ENCODE measurements at regions not wholly inside any gene's neighbourhood (a gene's known extent, or its start where the extent isn't known, plus 50 kb on each side); places are given as distances from the start of the nearest gene placed in this dataset.

- H3K27me3 Mint-ChIP-seq, result peaks cover 5% of the 10 kb centered on the region
- H3K4me1 Mint-ChIP-seq, result no peaks in the 10 kb centered on the region
- H3K36me3 Mint-ChIP-seq, result no peaks in the 10 kb centered on the region
- CTCF ChIA-PET, result no interaction called here
- no peak overlapping the region for H3K4me3 Mint-ChIP-seq
- no peaks in the 10 kb centered on the region for H3K9me3 Mint-ChIP-seq
- no peak for DNase-seq
- no peak overlapping the region for H3K27ac Mint-ChIP-seq
Measured at GRCh38 chr14:88929656-88930436, 105.4 kb downstream of the TTC8 start.

- H3K36me3 Mint-ChIP-seq, result no peaks in the 10 kb centered on the region
- H3K27ac Mint-ChIP-seq, result no peak overlapping the region
- no peak for DNase-seq
- H3K9me3 Mint-ChIP-seq, result no peaks in the 10 kb centered on the region
- CTCF ChIA-PET, result interaction anchor here (1.3 kb wide), 1 partner anchor 263 kb away, joined by 4 read pairs; no protein-coding TSS in a partner anchor
- no peak overlapping the region for H3K4me3 Mint-ChIP-seq
- no peaks in the 10 kb centered on the region for H3K4me1 Mint-ChIP-seq
- H3K27me3 Mint-ChIP-seq, result no peaks in the 10 kb centered on the region
Measured at GRCh38 chr14:88931321-88932110, 107.1 kb downstream of the TTC8 start.

GRCh38 chr14:88933191-88933590 is 108.7 kb downstream of the TTC8 start:
- DNase-seq, result no peak

GRCh38 chr14:88934351-88934806 is 109.9 kb downstream of the TTC8 start:
- H3K27me3 Mint-ChIP-seq, result no peaks in the 10 kb centered on the region
- H3K36me3 Mint-ChIP-seq, result no peaks in the 10 kb centered on the region
- no peak overlapping the region for H3K4me3 Mint-ChIP-seq
- H3K9me3 Mint-ChIP-seq, result no peaks in the 10 kb centered on the region
- DNase-seq, result no peak
- H3K4me1 Mint-ChIP-seq, result no peaks in the 10 kb centered on the region
- no peak overlapping the region for H3K27ac Mint-ChIP-seq
- CTCF ChIA-PET, result no interaction called here

More at GRCh38 chr14:88933191-88933590, 108.7 kb downstream of the TTC8 start:
- no peaks in the 10 kb centered on the region for H3K4me1 Mint-ChIP-seq
- no peaks in the 10 kb centered on the region for H3K27me3 Mint-ChIP-seq
- CTCF ChIA-PET, result no interaction called here
- H3K27ac Mint-ChIP-seq, result no peak overlapping the region
- no peak overlapping the region for H3K4me3 Mint-ChIP-seq
- no peaks in the 10 kb centered on the region for H3K36me3 Mint-ChIP-seq
- H3K9me3 Mint-ChIP-seq, result no peaks in the 10 kb centered on the region

GRCh38 chr14:88935083-88935482 is 110.6 kb downstream of the TTC8 start:
- no peak overlapping the region for H3K27ac Mint-ChIP-seq
- no peaks in the 10 kb centered on the region for H3K9me3 Mint-ChIP-seq
- CTCF ChIA-PET, result no interaction called here

GRCh38 chr14:88937706-88938105 is 113.3 kb downstream of the TTC8 start:
- H3K27ac Mint-ChIP-seq, result no peak overlapping the region
- CTCF ChIA-PET, result no interaction called here
- no peaks in the 10 kb centered on the region for H3K27me3 Mint-ChIP-seq

More at GRCh38 chr14:88935083-88935482, 110.6 kb downstream of the TTC8 start:
- Mint-ChIP-seq H3K36me3 (no peaks in the 10 kb centered on the region), H3K4me1 (no peaks in the 10 kb centered on the region), H3K4me3 (no peak overlapping the region), H3K27me3 (no peaks in the 10 kb centered on the region)
- DNase-seq, result no peak

GRCh38 chr14:88940671-88941070 is 116.2 kb downstream of the TTC8 start:
- Mint-ChIP-seq H3K4me1 (no peaks in the 10 kb centered on the region), H3K36me3 (no peaks in the 10 kb centered on the region), H3K27me3 (peaks cover 4% of the 10 kb centered on the region), H3K9me3 (no peaks in the 10 kb centered on the region), H3K4me3 (no peak overlapping the region), H3K27ac (no peak overlapping the region)
- DNase-seq, result no peak
- CTCF ChIA-PET, result no interaction called here

More at GRCh38 chr14:88937706-88938105, 113.3 kb downstream of the TTC8 start:
- H3K4me3 Mint-ChIP-seq, result no peak overlapping the region
- H3K9me3 Mint-ChIP-seq, result no peaks in the 10 kb centered on the region
- no peaks in the 10 kb centered on the region for H3K36me3 Mint-ChIP-seq
- no peaks in the 10 kb centered on the region for H3K4me1 Mint-ChIP-seq
- DNase-seq, result no peak

- no peaks in the 10 kb centered on the region for H3K9me3 Mint-ChIP-seq
Measured at GRCh38 chr14:88941414-88941813, 117.0 kb downstream of the TTC8 start.

GRCh38 chr14:88947646-88948598 is 123.5 kb downstream of the TTC8 start:
- H3K9me3 Mint-ChIP-seq, result peaks cover 6% of the 10 kb centered on the region
- no peak overlapping the region for H3K4me3 Mint-ChIP-seq
- H3K27me3 Mint-ChIP-seq, result peaks cover 9% of the 10 kb centered on the region
- H3K27ac Mint-ChIP-seq, result no peak overlapping the region
- DNase-seq, result no peak
- no peaks in the 10 kb centered on the region for H3K36me3 Mint-ChIP-seq
- CTCF ChIA-PET, result no interaction called here
- no peaks in the 10 kb centered on the region for H3K4me1 Mint-ChIP-seq

More at GRCh38 chr14:88941414-88941813, 117.0 kb downstream of the TTC8 start:
- no peak overlapping the region for H3K4me3 Mint-ChIP-seq
- H3K27me3 Mint-ChIP-seq, result peaks cover 8% of the 10 kb centered on the region
- DNase-seq, result no peak
- CTCF ChIA-PET, result no interaction called here
- no peaks in the 10 kb centered on the region for H3K4me1 Mint-ChIP-seq
- no peak overlapping the region for H3K27ac Mint-ChIP-seq
- H3K36me3 Mint-ChIP-seq, result no peaks in the 10 kb centered on the region

GRCh38 chr14:88950069-88950468 is 125.6 kb downstream of the TTC8 start:
- peaks cover 5% of the 10 kb centered on the region for H3K27me3 Mint-ChIP-seq

GRCh38 chr14:88951370-88951769 is 126.9 kb downstream of the TTC8 start:
- peaks cover 6% of the 10 kb centered on the region for H3K9me3 Mint-ChIP-seq
- no peaks in the 10 kb centered on the region for H3K36me3 Mint-ChIP-seq
- no peak overlapping the region for H3K4me3 Mint-ChIP-seq
- DNase-seq, result no peak
- H3K27ac Mint-ChIP-seq, result no peak overlapping the region
- CTCF ChIA-PET, result no interaction called here
- peaks cover under 1% of the 10 kb centered on the region for H3K27me3 Mint-ChIP-seq
- H3K4me1 Mint-ChIP-seq, result no peaks in the 10 kb centered on the region

More at GRCh38 chr14:88950069-88950468, 125.6 kb downstream of the TTC8 start:
- Mint-ChIP-seq H3K9me3 (peaks cover 6% of the 10 kb centered on the region), H3K27ac (no peak overlapping the region), H3K4me1 (no peaks in the 10 kb centered on the region), H3K36me3 (no peaks in the 10 kb centered on the region), H3K4me3 (no peak overlapping the region)
- no peak for DNase-seq
- CTCF ChIA-PET, result no interaction called here

- DNase-seq, result no peak
- no peaks in the 10 kb centered on the region for H3K36me3 Mint-ChIP-seq
- no peaks in the 10 kb centered on the region for H3K4me1 Mint-ChIP-seq
- no peak overlapping the region for H3K4me3 Mint-ChIP-seq
- no peak overlapping the region for H3K27ac Mint-ChIP-seq
- CTCF ChIA-PET, result no interaction called here
- peaks cover 6% of the 10 kb centered on the region for H3K9me3 Mint-ChIP-seq
- H3K27me3 Mint-ChIP-seq, result no peaks in the 10 kb centered on the region
Measured at GRCh38 chr14:88952901-88953300, 128.4 kb downstream of the TTC8 start.

GRCh38 chr14:88955455-88955854 is 131.0 kb downstream of the TTC8 start:
- Mint-ChIP-seq H3K36me3 (no peaks in the 10 kb centered on the region), H3K4me1 (no peaks in the 10 kb centered on the region), H3K4me3 (no peak overlapping the region), H3K27me3 (peaks cover 3% of the 10 kb centered on the region), H3K9me3 (peaks cover 6% of the 10 kb centered on the region), H3K27ac (no peak overlapping the region)
- CTCF ChIA-PET, result no interaction called here
- no peak for DNase-seq

GRCh38 chr14:88960496-88960895 is 136.0 kb downstream of the TTC8 start:
- no peak overlapping the region for H3K4me3 Mint-ChIP-seq
- H3K27ac Mint-ChIP-seq, result no peak overlapping the region
- DNase-seq, result no peak
- CTCF ChIA-PET, result no interaction called here
- H3K27me3 Mint-ChIP-seq, result peaks cover 6% of the 10 kb centered on the region
- H3K9me3 Mint-ChIP-seq, result no peaks in the 10 kb centered on the region
- no peaks in the 10 kb centered on the region for H3K4me1 Mint-ChIP-seq
- H3K36me3 Mint-ChIP-seq, result no peaks in the 10 kb centered on the region
